ENCODE measurements at regions not wholly inside any gene's neighbourhood (a gene's known extent, or its start where the extent isn't known, plus 50 kb on each side); places are given as distances from the start of the nearest gene placed in this dataset.

DNA sequence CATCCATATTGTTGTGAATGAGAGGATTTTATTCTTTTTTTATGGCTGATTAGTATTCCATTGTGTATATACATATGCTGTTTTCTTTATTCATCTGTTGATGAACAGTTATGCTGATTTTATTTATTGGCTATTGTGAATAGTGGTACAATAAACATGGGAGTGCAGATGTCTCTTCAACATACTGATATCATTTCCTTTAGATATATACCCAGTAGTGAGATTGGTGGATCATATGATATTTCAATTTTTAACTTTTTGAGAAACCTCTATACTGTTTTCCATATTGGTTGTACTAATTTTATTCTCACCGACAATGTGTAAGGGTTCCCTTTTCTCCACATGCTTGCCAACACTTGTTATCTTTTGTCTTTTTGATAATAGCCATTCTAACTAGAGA lies 144.5 kb downstream of the ADCYAP1 start:
- 86% methylated on average over 1 of the region's 1 CpG for WGBS (ENCODE audit: insufficient coverage, low coverage, low lambda C conversion rate, missing lambda C conversion rate)
- H3K9me3 ChIP-seq = no peaks in the 10 kb centered on the region
- no peak overlapping the region for H3K27ac ChIP-seq
- H3K36me3 ChIP-seq = no peaks in the 10 kb centered on the region
- no peaks in the 10 kb centered on the region for H3K4me1 ChIP-seq
- no peak for TF ChIP-seq POLR2A (IDR thresholded peaks at IDR 0.05)
- TF ChIP-seq, protein P1, sequence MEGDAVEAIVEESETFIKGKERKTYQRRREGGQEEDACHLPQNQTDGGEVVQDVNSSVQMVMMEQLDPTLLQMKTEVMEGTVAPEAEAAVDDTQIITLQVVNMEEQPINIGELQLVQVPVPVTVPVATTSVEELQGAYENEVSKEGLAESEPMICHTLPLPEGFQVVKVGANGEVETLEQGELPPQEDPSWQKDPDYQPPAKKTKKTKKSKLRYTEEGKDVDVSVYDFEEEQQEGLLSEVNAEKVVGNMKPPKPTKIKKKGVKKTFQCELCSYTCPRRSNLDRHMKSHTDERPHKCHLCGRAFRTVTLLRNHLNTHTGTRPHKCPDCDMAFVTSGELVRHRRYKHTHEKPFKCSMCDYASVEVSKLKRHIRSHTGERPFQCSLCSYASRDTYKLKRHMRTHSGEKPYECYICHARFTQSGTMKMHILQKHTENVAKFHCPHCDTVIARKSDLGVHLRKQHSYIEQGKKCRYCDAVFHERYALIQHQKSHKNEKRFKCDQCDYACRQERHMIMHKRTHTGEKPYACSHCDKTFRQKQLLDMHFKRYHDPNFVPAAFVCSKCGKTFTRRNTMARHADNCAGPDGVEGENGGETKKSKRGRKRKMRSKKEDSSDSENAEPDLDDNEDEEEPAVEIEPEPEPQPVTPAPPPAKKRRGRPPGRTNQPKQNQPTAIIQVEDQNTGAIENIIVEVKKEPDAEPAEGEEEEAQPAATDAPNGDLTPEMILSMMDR (IDR thresholded peaks at IDR 0.05) = no peak
- ATAC-seq (no peak), DNase-seq (no peak)
- no peaks in the 10 kb centered on the region for H3K27me3 ChIP-seq
- intact Hi-C loops (cut with DNase I) = no loop called here
- H3K4me3 ChIP-seq = no peak overlapping the region

DNA sequence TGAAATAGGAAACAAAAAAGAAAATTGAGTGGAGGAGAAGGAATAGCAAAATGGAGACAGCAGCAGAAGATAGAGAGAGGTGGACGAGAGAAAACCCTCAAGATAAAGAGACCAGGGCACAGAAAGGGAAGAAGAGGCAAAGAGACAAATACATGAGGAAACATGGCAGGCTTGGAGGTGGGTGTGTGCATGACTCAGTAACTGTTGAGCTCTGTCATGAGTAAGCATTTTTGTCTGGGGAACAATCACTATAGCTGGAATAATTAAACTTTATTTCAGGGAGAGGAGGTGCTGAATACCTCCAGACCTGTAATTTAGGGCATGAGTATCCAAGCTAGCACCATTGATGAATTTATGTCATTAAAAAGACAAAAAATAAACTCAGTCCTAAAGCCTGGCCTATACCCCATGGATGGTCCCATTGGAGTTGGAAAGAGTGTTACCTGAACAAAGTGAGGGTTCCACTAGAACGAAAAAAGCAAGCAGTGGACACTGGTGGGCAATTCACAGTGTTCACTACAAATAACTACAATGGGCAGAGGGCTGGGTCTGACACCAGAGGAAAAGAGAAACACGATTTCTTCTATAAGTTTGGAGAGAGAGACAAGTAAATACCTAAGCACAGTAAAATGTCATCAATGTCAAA lies 145.5 kb downstream of the ADCYAP1 start:
- DNase-seq (no peak), ATAC-seq (no peak)
- intact Hi-C loops (cut with DNase I) = no loop called here
- Histone ChIP-seq H3K9me3 (no peaks in the 10 kb centered on the region), H3K4me3 (no peak overlapping the region), H3K27me3 (no peaks in the 10 kb centered on the region), H3K4me1 (no peaks in the 10 kb centered on the region), H3K27ac (no peak overlapping the region), H3K36me3 (no peaks in the 10 kb centered on the region)
- 29% methylated on average over 3 of the region's 3 CpGs for WGBS (ENCODE audit: insufficient coverage, low coverage, low lambda C conversion rate, missing lambda C conversion rate)
- TF ChIP-seq, protein P1 (IDR thresholded peaks at IDR 0.05) = no peak
- no peak for TF ChIP-seq POLR2A (IDR thresholded peaks at IDR 0.05)

DNA sequence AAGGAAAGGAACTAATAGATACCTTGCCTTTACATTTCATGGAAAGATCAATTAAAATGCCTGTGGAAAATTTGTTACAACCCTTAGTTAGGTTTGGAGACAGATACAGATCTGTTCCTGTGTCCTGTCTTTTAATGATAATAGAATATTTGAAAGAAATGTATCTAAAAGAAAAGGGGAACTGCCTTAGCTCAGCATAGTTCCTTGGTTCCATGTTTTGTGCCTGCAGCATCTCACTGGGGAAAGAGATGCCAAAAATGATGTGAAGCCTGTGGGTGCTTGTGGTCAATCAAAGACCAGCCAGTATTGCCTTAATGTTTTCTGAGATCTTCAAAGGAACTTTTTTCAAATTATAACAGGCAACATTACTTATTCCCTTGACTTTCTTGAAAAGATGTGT lies 147.6 kb downstream of the ADCYAP1 start:
- no peak overlapping the region for H3K4me3 ChIP-seq
- ATAC-seq (no peak), DNase-seq (no peak)
- H3K36me3 ChIP-seq = no peaks in the 10 kb centered on the region
- H3K27me3 ChIP-seq = no peaks in the 10 kb centered on the region
- no peak overlapping the region for H3K27ac ChIP-seq
- intact Hi-C loops (cut with DNase I) = no loop called here
- TF ChIP-seq POLR2A (IDR thresholded peaks at IDR 0.05) = no peak
- TF ChIP-seq, protein P1 (IDR thresholded peaks at IDR 0.05) = no peak
- H3K9me3 ChIP-seq = no peaks in the 10 kb centered on the region
- no peaks in the 10 kb centered on the region for H3K4me1 ChIP-seq

DNA sequence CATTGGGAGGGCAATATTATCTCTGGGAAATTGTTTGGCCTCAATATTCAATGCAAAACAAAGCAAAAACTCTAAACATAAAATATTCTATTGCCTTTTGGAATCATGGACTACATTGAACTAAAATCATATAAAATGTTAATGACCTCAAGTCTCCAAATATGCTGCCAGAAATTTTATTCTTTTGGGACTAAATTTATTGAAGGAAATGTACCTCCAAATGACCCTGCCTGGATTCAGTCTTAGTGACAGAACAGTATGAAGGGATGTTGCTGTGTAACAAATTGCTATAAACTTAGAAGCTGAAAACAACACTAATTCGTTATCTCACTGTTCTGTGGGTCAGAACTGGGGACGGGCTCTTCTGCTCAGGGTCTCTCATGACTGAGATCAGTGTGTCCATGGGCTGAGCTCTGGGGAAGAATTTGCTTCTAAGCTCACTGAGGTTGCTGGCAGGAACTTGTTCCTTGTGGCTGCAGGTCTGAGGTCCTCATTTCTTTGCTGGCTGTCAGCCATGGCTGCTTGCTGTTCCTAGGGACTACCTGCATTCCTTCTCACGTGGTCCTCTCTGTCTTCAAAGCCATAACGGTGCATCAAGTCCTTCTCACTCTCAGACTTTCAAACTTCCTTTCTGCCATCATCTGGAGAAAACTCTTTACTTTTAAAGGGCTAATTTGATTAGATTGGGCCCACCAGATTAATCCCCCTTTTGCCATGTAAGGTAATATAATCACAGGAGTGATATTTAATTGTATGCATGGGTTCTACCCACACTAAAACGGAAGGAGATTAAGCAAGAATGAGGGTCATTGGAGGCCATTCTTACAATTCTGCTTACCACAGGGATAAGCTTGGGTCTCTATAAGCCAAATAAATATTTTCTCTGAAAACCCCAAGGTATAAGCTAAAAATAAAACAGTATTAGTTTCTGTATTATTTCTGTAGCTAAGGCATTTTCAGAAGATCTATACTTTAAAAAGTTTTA lies 149.0 kb downstream of the ADCYAP1 start:
- Histone ChIP-seq H3K36me3 (no peaks in the 10 kb centered on the region), H3K9me3 (no peaks in the 10 kb centered on the region), H3K4me1 (no peaks in the 10 kb centered on the region), H3K4me3 (no peak overlapping the region), H3K27me3 (no peaks in the 10 kb centered on the region), H3K27ac (no peak overlapping the region)
- ATAC-seq (no peak), DNase-seq (no peak)
- intact Hi-C loops (cut with DNase I) = no loop called here
- 38% methylated on average over 5 of the region's 5 CpGs for WGBS (ENCODE audit: insufficient coverage, low coverage, low lambda C conversion rate, missing lambda C conversion rate)
- no peak for TF ChIP-seq POLR2A (IDR thresholded peaks at IDR 0.05)
- TF ChIP-seq, protein P1 (IDR thresholded peaks at IDR 0.05) = no peak

Data from right lobe of liver (tissue), 6 donors.